PC-3 (cell line): ENCODE measurements at regions not wholly inside any gene's neighbourhood (a gene's known extent, or its start where the extent isn't known, plus 50 kb on each side); places are given as distances from the start of the nearest gene placed in this dataset.
A peak's percentile ranks its signal among the peaks of the same experiment; 100 is the strongest.

ENCODE experiments used
- ATAC-seq: fragments of 200-7000 bp; cut with Tn5 transposase; 2 replicates; pipeline ENCODE4 v1.9.1; 2020; ENCODE audit warnings: mild to moderate bottlenecking, moderate library complexity
- BruUV-seq: library from RNA; stranded (reverse); fragments of 400-500 nt; replicated peaks from 2 replicates; lab custom pipeline; 2021; lab: Mats Ljungman, UMichigan
- CTCF ChIA-PET: fragments of 300-600 bp; sonication (Branson Sonifier 250); formaldehyde crosslinking; loops from one replicate; lab custom pipeline; 2022; ENCODE audit warnings: antibody characterized with exemption; lab: Charles Lee
- POLR2A ChIA-PET: fragments of 300-600 bp; sonication (Branson Sonifier 250); formaldehyde crosslinking; loops from one replicate; lab custom pipeline; 2022; ENCODE audit warnings: antibody characterized with exemption; ENCODE audit not compliant: unreplicated experiment; lab: Charles Lee
- DNase-seq: peaks from one replicate; pipeline ENCODE4 v3.0.0-alpha.2; 2015
- H2AFZ ChIP-seq: fragments of 300-600 bp; sonication (generic); 2 replicates; pipeline ENCODE4 v1.6.0; 2016; ENCODE audit warnings: antibody characterized with exemption, low read length
- H3F3A ChIP-seq: fragments of 300-600 bp; sonication (generic); one replicate; pipeline ENCODE4 v1.6.0; 2017; ENCODE audit warnings: antibody characterized with exemption, low read length, control low read depth, mild to moderate bottlenecking; ENCODE audit not compliant: unreplicated experiment
- H3K27ac ChIP-seq: fragments of 300-600 bp; sonication (generic); 2 replicates; pipeline ENCODE4 v1.5.1; 2016; ENCODE audit warnings: mild to moderate bottlenecking, low read length
- H3K27me3 ChIP-seq: fragments of 300-600 bp; sonication (generic); 2 replicates; pipeline ENCODE4 v1.6.1; 2016; ENCODE audit warnings: low read length, mixed read lengths
- H3K36me3 ChIP-seq: fragments of 300-600 bp; sonication (generic); 2 replicates; pipeline ENCODE4 v1.6.1; 2016; ENCODE audit warnings: low read depth, mixed run types, low read length, mixed read lengths
- H3K4me1 ChIP-seq: fragments of 300-600 bp; sonication (generic); 2 replicates; pipeline ENCODE4 v1.5.1; 2016; ENCODE audit warnings: low read length; ENCODE audit not compliant: insufficient read depth
- H3K4me2 ChIP-seq: fragments of 300-600 bp; sonication (generic); 2 replicates; pipeline ENCODE4 v1.6.0; 2016; ENCODE audit warnings: low read length
- H3K4me3 ChIP-seq: fragments of 300-600 bp; sonication (generic); 2 replicates; pipeline ENCODE4 v1.5.1; 2016; ENCODE audit warnings: mild to moderate bottlenecking, low read length, mixed read lengths
- H3K79me2 ChIP-seq: fragments of 300-600 bp; sonication (generic); 2 replicates; pipeline ENCODE4 v1.6.1; 2017; ENCODE audit warnings: low read length, mixed read lengths
- H3K9ac ChIP-seq: fragments of 300-600 bp; sonication (generic); 2 replicates; pipeline ENCODE4 v1.6.0; 2016; ENCODE audit warnings: mild to moderate bottlenecking, low read length
- H3K9me2 ChIP-seq: fragments of 300-600 bp; sonication (generic); replicated peaks from 2 replicates; pipeline ENCODE4 v1.6.1; 2016; ENCODE audit warnings: mixed run types, low read length, mixed read lengths
- H3K9me3 ChIP-seq: fragments of 300-600 bp; sonication (generic); 2 replicates; pipeline ENCODE4 v1.6.1; 2016; ENCODE audit warnings: low read length, mixed read lengths
- H4K20me1 ChIP-seq: fragments of 300-600 bp; sonication (generic); 2 replicates; pipeline ENCODE4 v1.6.1; 2016; ENCODE audit warnings: low read length, mixed read lengths
- EZH2 ChIP-seq: fragments of 300-600 bp; sonication (generic); IDR thresholded peaks from one replicate; pipeline ENCODE4 v1.6.1; 2017; ENCODE audit warnings: antibody characterized with exemption, mild to moderate bottlenecking, low read length; ENCODE audit not compliant: unreplicated experiment
- EZH2phosphoT487 ChIP-seq: fragments of 300-600 bp; sonication (generic); IDR thresholded peaks from 2 replicates; pipeline ENCODE4 v1.6.1; 2018; ENCODE audit warnings: mild to moderate bottlenecking, antibody characterized with exemption, low read length, borderline replicate concordance
- intact Hi-C: fragments of 100-400 bp; cut with micrococcal nuclease; formaldehyde crosslinking; loops from 2 replicates; pipeline ENCODE4 v1.9.0; 2023
- TF ChIP-seq, protein P1 (sequence below): fragments of 300-600 bp; sonication (generic); conservative IDR thresholded peaks from 2 replicates; pipeline ENCODE4 v1.5.1; 2017; ENCODE audit warnings: antibody characterized with exemption, low read depth, mild to moderate bottlenecking, low read length

- ChIA-PET CTCF (no interaction called here), POLR2A (no interaction called here)
- ATAC-seq (no peak), DNase-seq (no peak)
- no peak overlapping the region for H3K27ac ChIP-seq
- no peaks in the 10 kb centered on the region for H3F3A ChIP-seq
- no peaks in the 10 kb centered on the region for H3K27me3 ChIP-seq
- no peaks in the 10 kb centered on the region for H3K9me3 ChIP-seq
- H3K4me3 ChIP-seq: no peak overlapping the region
- no peak overlapping the region for H2AFZ ChIP-seq
- TF ChIP-seq, protein P1, sequence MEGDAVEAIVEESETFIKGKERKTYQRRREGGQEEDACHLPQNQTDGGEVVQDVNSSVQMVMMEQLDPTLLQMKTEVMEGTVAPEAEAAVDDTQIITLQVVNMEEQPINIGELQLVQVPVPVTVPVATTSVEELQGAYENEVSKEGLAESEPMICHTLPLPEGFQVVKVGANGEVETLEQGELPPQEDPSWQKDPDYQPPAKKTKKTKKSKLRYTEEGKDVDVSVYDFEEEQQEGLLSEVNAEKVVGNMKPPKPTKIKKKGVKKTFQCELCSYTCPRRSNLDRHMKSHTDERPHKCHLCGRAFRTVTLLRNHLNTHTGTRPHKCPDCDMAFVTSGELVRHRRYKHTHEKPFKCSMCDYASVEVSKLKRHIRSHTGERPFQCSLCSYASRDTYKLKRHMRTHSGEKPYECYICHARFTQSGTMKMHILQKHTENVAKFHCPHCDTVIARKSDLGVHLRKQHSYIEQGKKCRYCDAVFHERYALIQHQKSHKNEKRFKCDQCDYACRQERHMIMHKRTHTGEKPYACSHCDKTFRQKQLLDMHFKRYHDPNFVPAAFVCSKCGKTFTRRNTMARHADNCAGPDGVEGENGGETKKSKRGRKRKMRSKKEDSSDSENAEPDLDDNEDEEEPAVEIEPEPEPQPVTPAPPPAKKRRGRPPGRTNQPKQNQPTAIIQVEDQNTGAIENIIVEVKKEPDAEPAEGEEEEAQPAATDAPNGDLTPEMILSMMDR: no peak
- no peak overlapping the region for H3K4me2 ChIP-seq
- H4K20me1 ChIP-seq: no peaks in the 10 kb centered on the region
- H3K9me2 ChIP-seq: no peaks in the 10 kb centered on the region
- H3K9ac ChIP-seq: no peak overlapping the region
- H3K36me3 ChIP-seq: no peaks in the 10 kb centered on the region
- intact Hi-C loops: no loop called here
- no TSS peak for BruUV-seq
- no peaks in the 10 kb centered on the region for H3K79me2 ChIP-seq
- peaks cover 4% of the 10 kb centered on the region; the same call in 1 of the 2 replicates for H3K4me1 ChIP-seq
These were observed 446.2 kb downstream of the ELAVL2 start for GRCh38 chr9:23379842-23380241.

- Histone ChIP-seq H3K36me3 (no peaks in the 10 kb centered on the region), H3K9me3 (no peaks in the 10 kb centered on the region), H3F3A (no peaks in the 10 kb centered on the region), H3K9me2 (no peaks in the 10 kb centered on the region), H3K4me3 (no peak overlapping the region), H3K27ac (no peak overlapping the region), H2AFZ (no peak overlapping the region), H3K27me3 (no peaks in the 10 kb centered on the region), H3K4me1 (peaks cover 4% of the 10 kb centered on the region; the same call in 1 of the 2 replicates), H3K4me2 (no peak overlapping the region), H3K79me2 (no peaks in the 10 kb centered on the region), H3K9ac (no peak overlapping the region), H4K20me1 (no peaks in the 10 kb centered on the region)
- peak; percentile 59; the same call in 1 of the 2 replicates for ATAC-seq
- intact Hi-C loops: no loop called here
- no TSS peak for BruUV-seq
- ChIA-PET CTCF (no interaction called here), POLR2A (no interaction called here)
- DNase-seq: peak; percentile 53
- TF ChIP-seq, protein P1: no peak
- TF ChIP-seq EZH2phosphoT487 (no peak), EZH2 (no peak)
These were observed 445.2 kb downstream of the ELAVL2 start for GRCh38 chr9:23380821-23381220.

GRCh38 chr9:23382418-23382817 lies 443.6 kb downstream of the ELAVL2 start:
- intact Hi-C loops: no loop called here
- H3K9ac ChIP-seq: no peak overlapping the region
- no peak overlapping the region for H2AFZ ChIP-seq
- no peaks in the 10 kb centered on the region for H3K27me3 ChIP-seq
- no TSS peak for BruUV-seq
- H3K4me3 ChIP-seq: no peak overlapping the region
- H3K4me2 ChIP-seq: no peak overlapping the region
- ATAC-seq: no peak
- H3F3A ChIP-seq: no peaks in the 10 kb centered on the region
- no peaks in the 10 kb centered on the region for H3K79me2 ChIP-seq
- ChIA-PET CTCF (no interaction called here), POLR2A (no interaction called here)
- no peaks in the 10 kb centered on the region for H3K9me2 ChIP-seq
- no peaks in the 10 kb centered on the region for H4K20me1 ChIP-seq
- no peaks in the 10 kb centered on the region for H3K9me3 ChIP-seq
- H3K36me3 ChIP-seq: no peaks in the 10 kb centered on the region
- TF ChIP-seq EZH2: no peak
- no peak for DNase-seq
- peaks cover 4% of the 10 kb centered on the region; the same call in 1 of the 2 replicates for H3K4me1 ChIP-seq
- H3K27ac ChIP-seq: no peak overlapping the region
